ENCODE measurements at regions not wholly inside any gene's neighbourhood (a gene's known extent, or its start where the extent isn't known, plus 50 kb on each side); places are given as distances from the start of the nearest gene placed in this dataset.

GRCh38 chr21:15309022-15309590 is 244.3 kb upstream of the NRIP1 start:
- no peaks in the 10 kb centered on the region for H3K36me3 ChIP-seq (ENCODE audit: control insufficient read depth in 2 of 2, insufficient read depth in 2 of 2, low read length in 1 of 2)
- POLR2A ChIA-PET = no interaction called here
- no peak overlapping the region for H3K4me2 ChIP-seq (ENCODE audit: control insufficient read depth, insufficient read depth)
- no peak for DNase-seq (ENCODE audit: low read depth, low spot score)
- H3K9ac ChIP-seq (ENCODE audit: control insufficient read depth, insufficient read depth, low read length) = no peak overlapping the region
- no peaks in the 10 kb centered on the region for H3K27me3 ChIP-seq (replicated peaks in 1 of 2; ENCODE audit: control insufficient read depth in 2 of 2, insufficient read depth in 2 of 2, low read length in 1 of 2)
- no peak overlapping the region for H3K4me3 ChIP-seq
- TF ChIP-seq RAD21 (IDR thresholded peaks at IDR 0.05; ENCODE audit: insufficient read depth, low read depth, low read length) = no peak
- no peak for TF ChIP-seq EED (IDR thresholded peaks at IDR 0.05; ENCODE audit: low read depth)
- no peak for TF ChIP-seq POLR2A (IDR thresholded peaks at IDR 0.05; ENCODE audit: low read depth, low read length)
- no peak for TF ChIP-seq BCLAF1 (IDR thresholded peaks at IDR 0.05)
- SMC1A ChIA-PET (ENCODE audit: uncharacterized antibody, unreplicated experiment) = no interaction called here
- no peak overlapping the region for H2AFZ ChIP-seq (ENCODE audit: control insufficient read depth, low read depth, low read length)
- CTCF ChIA-PET = no interaction called here
- WGBS (ENCODE audit: insufficient coverage, insufficient replicate concordance, low lambda C conversion rate, missing lambda C conversion rate) = 20% methylated on average over 4 of the region's 4 CpGs
- RAD21 ChIA-PET (ENCODE audit: unreplicated experiment) = no interaction called here
- no peaks in the 10 kb centered on the region for H3K79me2 ChIP-seq (ENCODE audit: control insufficient read depth, insufficient read depth, low read length)
- no TSS peak for BruUV-seq (replicated peaks)
- intact Hi-C loops (cut with micrococcal nuclease; ENCODE audit: unreplicated experiment) = no loop called here
- FAIRE-seq = no peak
- no peaks in the 10 kb centered on the region for H3K9me3 ChIP-seq (replicated peaks; ENCODE audit: control insufficient read depth, insufficient read depth, low read length)
- H4K20me1 ChIP-seq (ENCODE audit: control insufficient read depth, insufficient read depth) = no peaks in the 10 kb centered on the region
- no peak for ATAC-seq
- H3K4me1 ChIP-seq (ENCODE audit: control insufficient read depth, insufficient read depth, low read length) = no peaks in the 10 kb centered on the region
- no peak overlapping the region for H3K27ac ChIP-seq (ENCODE audit: control insufficient read depth, insufficient read depth)
- in situ Hi-C loops (cut with MboI) = no loop called here

DNA sequence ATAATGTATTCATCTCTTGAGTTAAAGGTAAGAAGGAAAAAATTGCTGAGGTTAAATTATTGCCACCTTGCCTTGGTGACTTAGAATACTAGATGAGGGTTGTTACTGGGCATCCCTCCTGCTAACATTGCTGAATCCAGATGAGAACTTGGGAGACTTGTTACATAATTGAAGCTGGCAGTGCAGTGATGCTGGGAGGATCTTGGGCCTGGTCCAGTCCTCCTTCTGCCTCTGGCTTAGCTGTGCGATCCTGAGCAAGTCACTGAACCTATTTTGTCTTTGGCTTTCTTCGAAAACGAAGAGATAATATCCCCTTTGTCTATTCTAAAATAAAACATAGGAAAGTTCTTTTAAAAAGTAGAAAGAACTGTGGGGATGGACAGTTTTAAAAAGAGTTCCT is 244.9 kb upstream of the NRIP1 start:
- no peaks in the 10 kb centered on the region for H3K36me3 ChIP-seq (ENCODE audit: control insufficient read depth in 2 of 2, insufficient read depth in 2 of 2, low read length in 1 of 2)
- no peak overlapping the region for H3K27ac ChIP-seq (ENCODE audit: control insufficient read depth, insufficient read depth)
- in situ Hi-C loops (cut with MboI) = no loop called here
- no peak overlapping the region for H3K4me3 ChIP-seq
- H3K4me1 ChIP-seq (ENCODE audit: control insufficient read depth, insufficient read depth, low read length) = no peaks in the 10 kb centered on the region
- no peak for DNase-seq (ENCODE audit: low read depth, low spot score)
- FAIRE-seq = no peak
- no TSS peak for BruUV-seq (replicated peaks)
- H3K4me2 ChIP-seq (ENCODE audit: control insufficient read depth, insufficient read depth) = no peak overlapping the region
- intact Hi-C loops (cut with micrococcal nuclease; ENCODE audit: unreplicated experiment) = no loop called here
- no peaks in the 10 kb centered on the region for H3K9me3 ChIP-seq (replicated peaks; ENCODE audit: control insufficient read depth, insufficient read depth, low read length)
- H3K9ac ChIP-seq (ENCODE audit: control insufficient read depth, insufficient read depth, low read length) = no peak overlapping the region
- no peak overlapping the region for H2AFZ ChIP-seq (ENCODE audit: control insufficient read depth, low read depth, low read length)
- TF ChIP-seq SIN3A (IDR thresholded peaks at IDR 0.05; ENCODE audit: low read depth, low read length) (no peak), E2F8 (IDR thresholded peaks at IDR 0.05; ENCODE audit: low read depth, partially characterized antibody) (no peak), MAX (IDR thresholded peaks at IDR 0.05; ENCODE audit: low read depth, low read length) (no peak), ZNF207 (IDR thresholded peaks at IDR 0.05; ENCODE audit: borderline replicate concordance) (no peak)
- ChIA-PET CTCF (no interaction called here), RAD21 (ENCODE audit: unreplicated experiment) (no interaction called here), SMC1A (ENCODE audit: uncharacterized antibody, unreplicated experiment) (interaction anchor here (0.6 kb wide), 1 partner anchor 1452 kb away, joined by 3 read pairs; no protein-coding TSS in a partner anchor), POLR2A (no interaction called here)
- 37% methylated on average over 3 of the region's 3 CpGs for WGBS (ENCODE audit: insufficient coverage, insufficient replicate concordance, low lambda C conversion rate, missing lambda C conversion rate)
- H3K79me2 ChIP-seq (ENCODE audit: control insufficient read depth, insufficient read depth, low read length) = no peaks in the 10 kb centered on the region
- no peak for ATAC-seq
- no peaks in the 10 kb centered on the region for H3K27me3 ChIP-seq (replicated peaks in 1 of 2; ENCODE audit: control insufficient read depth in 2 of 2, insufficient read depth in 2 of 2, low read length in 1 of 2)
- no peaks in the 10 kb centered on the region for H4K20me1 ChIP-seq (ENCODE audit: control insufficient read depth, insufficient read depth)
